ENCODE measurements at regions not wholly inside any gene's neighbourhood (a gene's known extent, or its start where the extent isn't known, plus 50 kb on each side); places are given as distances from the start of the nearest gene placed in this dataset.
A peak's percentile ranks its signal among the peaks of the same experiment; 100 is the strongest.

- no peak for DNase-seq
These were observed 54.0 kb upstream of the PRPS1L1 start for GRCh38 chr7:18081617-18082016.

GRCh38 chr7:18082169-18082568 is 54.5 kb upstream of the PRPS1L1 start:
- no peak for DNase-seq

GRCh38 chr7:18086165-18087025 is 58.7 kb upstream of the PRPS1L1 start:
- DNase-seq, result peak; percentile 47

- no peak for DNase-seq
These were observed 59.5 kb upstream of the PRPS1L1 start for GRCh38 chr7:18087026-18087686.

- DNase-seq, result no peak
These were observed 60.0 kb upstream of the PRPS1L1 start for GRCh38 chr7:18087687-18088078.

GRCh38 chr7:18096087-18096486 is 68.4 kb upstream of the PRPS1L1 start:
- DNase-seq, result no peak

GRCh38 chr7:18102576-18102975 is 74.9 kb upstream of the PRPS1L1 start:
- DNase-seq, result no peak

- no peak for DNase-seq
These were observed 76.0 kb upstream of the PRPS1L1 start for GRCh38 chr7:18103436-18104218.

- peak; percentile 82 for DNase-seq
These were observed 82.1 kb upstream of the PRPS1L1 start for GRCh38 chr7:18109762-18110161.

GRCh38 chr7:18116661-18117060 is 89.0 kb upstream of the PRPS1L1 start:
- DNase-seq, result peak; percentile 46

GRCh38 chr7:18117482-18117881 is 89.8 kb upstream of the PRPS1L1 start:
- peak; percentile 82 for DNase-seq

GRCh38 chr7:18119985-18120384 is 92.3 kb upstream of the PRPS1L1 start:
- peak; percentile 41 for DNase-seq

- peak; percentile 16 for DNase-seq
These were observed 96.0 kb upstream of the PRPS1L1 start for GRCh38 chr7:18123508-18124239.

GRCh38 chr7:18125476-18125875 is 97.8 kb upstream of the PRPS1L1 start:
- peak; percentile 78 for DNase-seq

GRCh38 chr7:18126281-18126680 is 98.6 kb upstream of the PRPS1L1 start:
- no peak for DNase-seq

- DNase-seq, result no peak
These were observed 101.2 kb upstream of the PRPS1L1 start for GRCh38 chr7:18128846-18129245.

GRCh38 chr7:18132811-18133210 is 105.2 kb upstream of the PRPS1L1 start:
- DNase-seq, result no peak

- DNase-seq, result no peak
These were observed 106.3 kb upstream of the PRPS1L1 start for GRCh38 chr7:18133921-18134320.

- no peak for DNase-seq
These were observed 113.3 kb upstream of the PRPS1L1 start for GRCh38 chr7:18140943-18141342.

GRCh38 chr7:18144166-18144565 is 116.5 kb upstream of the PRPS1L1 start:
- no peak for DNase-seq

- DNase-seq, result no peak
These were observed 117.5 kb upstream of the PRPS1L1 start for GRCh38 chr7:18145160-18145559.

GRCh38 chr7:18151422-18151821 is 123.8 kb upstream of the PRPS1L1 start:
- peak; percentile 20 for DNase-seq
